IMR-90 (cell line): ENCODE measurements at regions not wholly inside any gene's neighbourhood (a gene's known extent, or its start where the extent isn't known, plus 50 kb on each side); places are given as distances from the start of the nearest gene placed in this dataset.
"Not testable (repeated sequence)": the region's sequence is repeated elsewhere in the genome, so short reads cannot be mapped to it uniquely, and the experiment has no call there.

Experiments used
- ATAC-seq: fragments of 200-7000 bp; cut with Tn5 transposase; 2 replicates; pipeline ENCODE4 v1.9.1; 2020; ENCODE audit warnings: low read depth, mild to moderate bottlenecking, moderate library complexity
- BruUV-seq: library from RNA; stranded (reverse); fragments of 400-500 nt; replicated peaks from 2 replicates; lab custom pipeline; 2021; lab: Mats Ljungman, UMichigan
- CTCF ChIA-PET: fragments of 300-600 bp; formaldehyde crosslinking; extraction: SDS; loops from one replicate; lab custom pipeline; 2021; ENCODE audit warnings: antibody characterized with exemption; lab: Yijun Ruan, JAX
- POLR2A ChIA-PET: fragments of 300-600 bp; sonication (Branson Sonifier 250); formaldehyde crosslinking; loops from one replicate; lab custom pipeline; 2022; ENCODE audit warnings: antibody characterized with exemption; ENCODE audit not compliant: unreplicated experiment; lab: Charles Lee
- DNase-seq: peaks from one replicate; pipeline ENCODE4 v3.0.0; 2013
- H2AFZ ChIP-seq: replicated peaks from 2 replicates; pipeline ENCODE3; 2013; ENCODE audit warnings: low read length, mild to moderate bottlenecking; ENCODE audit not compliant: poor library complexity
- H2AK5ac ChIP-seq: 2 replicates; pipeline ENCODE4 v1.6.1; 2013; ENCODE audit warnings: low read depth, low read length, inconsistent platforms
- H2AK9ac ChIP-seq: replicated peaks from 2 replicates; pipeline ENCODE3; 2013; ENCODE audit warnings: mild to moderate bottlenecking, low read depth, low read length, moderate library complexity; ENCODE audit not compliant: poor library complexity
- H2BK120ac ChIP-seq: 2 replicates; pipeline ENCODE4 v1.6.1; 2013; ENCODE audit warnings: low read depth, low read length, inconsistent platforms
- H2BK15ac ChIP-seq: 3 replicates; pipeline ENCODE4 v1.6.1; 2013; ENCODE audit warnings: low read depth, low read length, inconsistent platforms
- H2BK20ac ChIP-seq: 2 replicates; pipeline ENCODE4 v1.6.1; 2013; ENCODE audit warnings: low read depth, mild to moderate bottlenecking, inconsistent platforms, low read length, moderate library complexity
- H2BK5ac ChIP-seq: 2 replicates; pipeline ENCODE4 v1.6.1; 2013; ENCODE audit warnings: mild to moderate bottlenecking, low read depth, low read length, inconsistent platforms; ENCODE audit not compliant: poor library complexity, severe bottlenecking
- H3K14ac ChIP-seq: replicated peaks from 2 replicates; pipeline ENCODE4 v1.6.1; 2013; ENCODE audit warnings: low read depth, low read length, inconsistent platforms
- H3K18ac ChIP-seq: 2 replicates; pipeline ENCODE4 v1.6.1; 2013; ENCODE audit warnings: low read depth, low read length, control low read depth
- H3K23ac ChIP-seq: 2 replicates; pipeline ENCODE4 v1.6.1; 2013; ENCODE audit warnings: low read depth, low read length, inconsistent platforms
- H3K27ac ChIP-seq: 2 replicates; pipeline ENCODE4 v1.5.1; 2013; ENCODE audit warnings: mild to moderate bottlenecking, control low read depth, low read length; ENCODE audit not compliant: insufficient read depth
- H3K27me3 ChIP-seq: 2 replicates; pipeline ENCODE4 v1.6.1; 2013; ENCODE audit warnings: low read length; ENCODE audit not compliant: control insufficient read depth, insufficient read depth
- H3K36me3 ChIP-seq: 2 replicates; pipeline ENCODE4 v1.6.1; 2013; ENCODE audit warnings: low read length, mixed read lengths; ENCODE audit not compliant: control insufficient read depth, insufficient read depth
- H3K4ac ChIP-seq: 2 replicates; pipeline ENCODE4 v1.6.1; 2013; ENCODE audit warnings: low read depth, low read length, inconsistent platforms
- H3K4me1 ChIP-seq: 2 replicates; pipeline ENCODE4 v1.6.1; 2013; ENCODE audit warnings: low read length, mixed read lengths; ENCODE audit not compliant: control insufficient read depth, insufficient read depth
- H3K4me2 ChIP-seq: 2 replicates; pipeline ENCODE4 v1.6.1; 2013; ENCODE audit warnings: low read depth, mild to moderate bottlenecking, control low read depth, low read length, moderate library complexity
- H3K4me3 ChIP-seq: 2 replicates; pipeline ENCODE4 v1.5.1; 2013; ENCODE audit warnings: low read depth, mild to moderate bottlenecking, control low read depth, low read length, moderate library complexity; ENCODE audit not compliant: insufficient read depth
- H3K56ac ChIP-seq: 2 replicates; pipeline ENCODE4 v1.6.1; 2013; ENCODE audit warnings: low read length, inconsistent platforms; ENCODE audit not compliant: insufficient read depth; ENCODE audit errors: extremely low read depth
- H3K79me1 ChIP-seq, 2 experiments: 2 replicates each; pipeline ENCODE4 v1.6.1; 2013; ENCODE audit warnings: low read length in 2 of 2, inconsistent platforms in 1 of 2, low read depth in 1 of 2
- H3K9ac ChIP-seq: 2 replicates; pipeline ENCODE4 v1.6.1; 2013; ENCODE audit warnings: low read depth, low read length, control low read depth
- H3K9me1 ChIP-seq: 2 replicates; pipeline ENCODE4 v1.6.1; 2013; ENCODE audit warnings: low read length, inconsistent platforms; ENCODE audit not compliant: insufficient read depth
- H3K9me3 ChIP-seq: 2 replicates; pipeline ENCODE4 v1.6.1; 2013; ENCODE audit warnings: low read length; ENCODE audit not compliant: control insufficient read depth, insufficient read depth
- H4K20me1 ChIP-seq: 2 replicates; pipeline ENCODE4 v1.6.1; 2013; ENCODE audit warnings: low read length, inconsistent platforms; ENCODE audit not compliant: insufficient read depth
- H4K5ac ChIP-seq: 2 replicates; pipeline ENCODE4 v1.6.1; 2013; ENCODE audit warnings: mild to moderate bottlenecking, low read depth, low read length, control low read depth
- H4K8ac ChIP-seq, 2 experiments: 2 replicates each; pipeline ENCODE4 v1.6.1; 2013; ENCODE audit warnings: low read depth in 2 of 2, low read length in 2 of 2, control low read depth in 1 of 2, inconsistent platforms in 1 of 2
- H4K91ac ChIP-seq: 2 replicates; pipeline ENCODE4 v1.6.1; 2013; ENCODE audit warnings: low read depth, low read length, inconsistent platforms; ENCODE audit not compliant: insufficient read depth
- WGBS, 2 experiments: methylation state at CpG; one replicate each; pipeline versions ENCODE4 v1.1.5 to v1.1.7; 2013; ENCODE audit warnings: missing lambda C conversion rate in 2 of 2; ENCODE audit not compliant: insufficient read length in 1 of 2; ENCODE audit errors: extremely low coverage in 2 of 2; 5-methylcytosine and 5-hydroxymethylcytosine counted together
- dilution Hi-C: fragments of 300-500 bp; cut with HindIII; formaldehyde crosslinking; loops from one replicate; pipeline ENCODE4 v1.14.3; 2018; ENCODE audit warnings: low sequenced_read_pairs; ENCODE audit not compliant: unreplicated experiment
- in situ Hi-C: fragments of 300-500 bp; cut with MboI; formaldehyde crosslinking; loops from 3 replicates; pipeline ENCODE4 v1.14.3; 2019; ENCODE audit warnings: low sequenced_read_pairs, inconsistent platforms, mixed read lengths
- intact Hi-C: fragments of 100-400 bp; cut with micrococcal nuclease; formaldehyde crosslinking; loops from 2 replicates; pipeline ENCODE4 v1.10.0; 2022

DNA sequence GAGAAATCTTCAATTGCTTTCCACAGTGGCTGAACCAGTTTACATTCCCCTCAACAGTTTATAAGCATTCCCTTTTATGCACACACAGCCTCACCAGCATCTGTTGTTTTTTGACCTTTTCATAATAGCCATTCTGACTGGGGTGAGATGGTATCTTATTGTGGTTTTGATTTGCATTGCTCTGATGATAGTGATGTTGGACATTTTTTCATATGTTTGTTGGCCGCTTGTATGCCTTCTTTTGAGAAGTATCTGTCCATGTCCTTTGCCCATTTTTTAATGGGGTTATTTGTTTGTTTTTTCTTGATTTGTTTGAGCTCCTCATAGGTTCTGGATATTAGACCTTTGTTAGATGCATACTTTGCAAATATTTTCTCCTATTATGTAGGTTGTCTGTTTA lies 226.1 kb downstream of the SPATA31A6 start:
- H3K79me1 ChIP-seq, H2BK5ac ChIP-seq, H2BK120ac ChIP-seq, ATAC-seq, H2BK20ac ChIP-seq, H3K27ac ChIP-seq, H4K8ac ChIP-seq, H3K4me3 ChIP-seq, H3K14ac ChIP-seq, H4K91ac ChIP-seq, H3K9ac ChIP-seq, H3K4me2 ChIP-seq, H3K27me3 ChIP-seq, H3K9me1 ChIP-seq, H3K18ac ChIP-seq, H3K23ac ChIP-seq, H2BK15ac ChIP-seq, in situ Hi-C loops, H3K36me3 ChIP-seq, BruUV-seq, intact Hi-C loops, CTCF ChIA-PET, POLR2A ChIA-PET, H3K4ac ChIP-seq, H2AK9ac ChIP-seq, H3K56ac ChIP-seq, H4K5ac ChIP-seq, H2AK5ac ChIP-seq, H3K9me3 ChIP-seq, DNase-seq, dilution Hi-C loops, H4K20me1 ChIP-seq, H2AFZ ChIP-seq, H3K4me1 ChIP-seq: not testable (repeated sequence)
- no CpG with 5 or more reads among the region's 1 CpG for WGBS, 2 experiments

DNA sequence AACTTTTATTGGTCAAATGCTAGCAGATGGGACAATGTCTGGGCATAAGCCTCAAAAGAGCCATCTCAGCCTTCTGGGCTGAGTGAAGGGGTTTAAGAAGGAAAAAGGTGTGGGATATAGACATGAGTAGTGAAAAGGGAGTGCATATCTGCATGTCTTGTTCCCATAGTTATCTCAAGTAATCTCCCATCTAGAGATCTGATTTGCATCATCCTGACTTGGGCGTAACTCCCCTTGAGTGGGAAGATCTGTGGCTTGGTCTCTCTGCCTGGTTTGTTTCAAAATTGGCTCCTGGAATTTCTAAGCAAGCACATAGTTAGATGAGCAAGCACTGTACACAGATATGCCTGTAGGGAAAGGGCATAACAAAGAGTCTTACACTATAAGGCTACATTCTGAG lies 228.9 kb downstream of the SPATA31A6 start:
- H3K27me3 ChIP-seq, H3K36me3 ChIP-seq, H4K8ac ChIP-seq, H3K79me1 ChIP-seq, BruUV-seq, H3K9me3 ChIP-seq, H2AFZ ChIP-seq, H3K27ac ChIP-seq, H2BK120ac ChIP-seq, intact Hi-C loops, DNase-seq, dilution Hi-C loops, H3K4ac ChIP-seq, H3K4me1 ChIP-seq, H3K56ac ChIP-seq, H3K18ac ChIP-seq, H3K9me1 ChIP-seq, H2BK5ac ChIP-seq, H2BK20ac ChIP-seq, H2AK5ac ChIP-seq, H3K4me2 ChIP-seq, in situ Hi-C loops, H3K9ac ChIP-seq, H3K23ac ChIP-seq, ATAC-seq, H4K5ac ChIP-seq, CTCF ChIA-PET, H4K20me1 ChIP-seq, H2AK9ac ChIP-seq, H3K4me3 ChIP-seq, POLR2A ChIA-PET, H4K91ac ChIP-seq, H2BK15ac ChIP-seq, H3K14ac ChIP-seq: not testable (repeated sequence)
- no CpG with 5 or more reads among the region's 1 CpG for WGBS, 2 experiments
